K562 (cell line): ENCODE measurements at regions not wholly inside any gene's neighbourhood (a gene's known extent, or its start where the extent isn't known, plus 50 kb on each side); places are given as distances from the start of the nearest gene placed in this dataset.

ENCODE experiments used
- ATAC-seq: fragments of 200-7000 bp; cut with Tn5 transposase; 3 replicates; pipeline ENCODE4 v1.9.1; 2020; ENCODE audit warnings: moderate library complexity
- BruUV-seq: library from RNA; stranded (reverse); fragments of 400-500 nt; replicated peaks from 2 replicates; lab custom pipeline; 2021; lab: Mats Ljungman, UMichigan
- CTCF ChIA-PET: fragments of 300-600 bp; formaldehyde crosslinking; extraction: SDS; loops from one replicate; lab custom pipeline; 2021; ENCODE audit warnings: low intra/inter-chr PET ratio; lab: Yijun Ruan, JAX
- POLR2A ChIA-PET: fragments of 300-600, 350-650 bp; sonication (Branson Sonifier 250); formaldehyde crosslinking; extraction: SDS; loops from one replicate; lab custom pipeline; 2021; ENCODE audit warnings: antibody characterized with exemption, inconsistent platforms; lab: Yijun Ruan, JAX
- DNase-seq, 4 experiments: peaks; one replicate each; pipeline versions ENCODE4 v3.0.0 to v3.0.0-alpha.2; 2011 to 2018; ENCODE audit warnings: low spot score in 3 of 4, mixed read lengths in 3 of 4; ENCODE audit errors: extremely low read depth in 1 of 4
- FAIRE-seq: peaks from 2 replicates; lab custom pipeline; 2011; peaks lifted over from hg19 to GRCh38; lab: Jason Lieb, UNC
- H2AFZ ChIP-seq: 2 replicates; pipeline ENCODE4 v1.6.0; 2011; ENCODE audit warnings: low read depth, low read length, control low read depth, inconsistent platforms
- H3K27ac ChIP-seq: fragments of 200-600 bp; 3 replicates; pipeline ENCODE4 v1.8.0; 2011; ENCODE audit warnings: low read depth, mild to moderate bottlenecking, control low read depth, inconsistent platforms, low read length, moderate library complexity, mixed read lengths; ENCODE audit errors: extremely low read depth
- H3K27me3 ChIP-seq, 2 experiments: fragments of 300-600 bp in 1 of 2; 2 replicates in 1 of 2; 3 replicates in 1 of 2; pipeline versions ENCODE4 v1.6.0 to v1.8.0; 2011; ENCODE audit warnings: inconsistent platforms in 2 of 2, low read length in 2 of 2, mild to moderate bottlenecking in 1 of 2, mixed read lengths in 1 of 2, moderate library complexity in 1 of 2; ENCODE audit not compliant: control insufficient read depth in 2 of 2, insufficient read depth in 2 of 2
- H3K36me3 ChIP-seq: fragments of 300-600 bp; 3 replicates; pipeline ENCODE4 v1.8.0; 2011; ENCODE audit warnings: mild to moderate bottlenecking, low read length, inconsistent platforms; ENCODE audit not compliant: control insufficient read depth, insufficient read depth
- H3K4me1 ChIP-seq, 2 experiments: fragments of 200-600 bp in 1 of 2; replicated peaks in 1 of 2; 2 replicates in 1 of 2; 3 replicates in 1 of 2; pipeline versions ENCODE4 v1.5.1 to v1.8.0; 2011; ENCODE audit warnings: inconsistent platforms in 2 of 2, low read length in 2 of 2, mild to moderate bottlenecking in 1 of 2, mixed read lengths in 1 of 2, moderate library complexity in 1 of 2; ENCODE audit not compliant: control insufficient read depth in 2 of 2, insufficient read depth in 2 of 2
- H3K4me2 ChIP-seq: 2 replicates; pipeline ENCODE4 v1.6.1; 2011; ENCODE audit warnings: low read length, control low read depth, inconsistent platforms, mixed read lengths; ENCODE audit not compliant: insufficient read depth
- H3K4me3 ChIP-seq: fragments of 200-600 bp; sonication (generic), shearing (Covaris generic); 2 replicates; pipeline ENCODE4 v1.5.1; 2016; ENCODE audit warnings: control low read depth, inconsistent platforms
- H3K79me2 ChIP-seq: fragments of 200-600 bp; 3 replicates; pipeline ENCODE4 v1.8.0; 2011; ENCODE audit warnings: low read length, inconsistent platforms; ENCODE audit not compliant: control insufficient read depth, insufficient read depth
- H3K9ac ChIP-seq, 2 experiments: 2 replicates each; pipeline versions ENCODE4 v1.6.0 to v1.6.1; 2011; ENCODE audit warnings: low read depth in 2 of 2, low read length in 2 of 2, control low read depth in 1 of 2, inconsistent platforms in 1 of 2, mild to moderate bottlenecking in 1 of 2, mixed read lengths in 1 of 2; ENCODE audit not compliant: insufficient read depth in 1 of 2
- H3K9me1 ChIP-seq: one replicate; pipeline ENCODE4 v1.6.0; 2011; ENCODE audit warnings: inconsistent platforms, mild to moderate bottlenecking, low read length, moderate library complexity; ENCODE audit not compliant: control insufficient read depth, insufficient read depth
- H3K9me3 ChIP-seq: replicated peaks from 2 replicates; pipeline ENCODE4 v1.5.1; 2011; ENCODE audit warnings: low read depth, low read length, inconsistent platforms; ENCODE audit not compliant: control insufficient read depth, insufficient read depth
- H4K20me1 ChIP-seq: replicated peaks from 2 replicates; pipeline ENCODE4 v1.6.1; 2011; ENCODE audit warnings: low read length, inconsistent platforms, mixed read lengths; ENCODE audit not compliant: control insufficient read depth, insufficient read depth
- ARID3A ChIP-seq: IDR thresholded peaks from 2 replicates; pipeline ENCODE4 v1.6.1; 2012; ENCODE audit warnings: low read depth, low read length, improper control_type of control experiment, borderline replicate concordance
- GTF2F1 ChIP-seq: IDR thresholded peaks from 2 replicates; pipeline ENCODE4 v1.6.1; 2011; ENCODE audit warnings: low read depth, low read length, improper control_type of control experiment
- HDAC8 ChIP-seq: fragments of 450-650 bp; IDR thresholded peaks from 2 replicates; pipeline ENCODE4 v1.6.1; 2016; ENCODE audit warnings: mild to moderate bottlenecking, missing genetic modification characterization, moderate library complexity, missing compliant biosample characterization
- LCOR ChIP-seq: sonication (generic); formaldehyde crosslinking; IDR thresholded peaks from 2 replicates; pipeline ENCODE4 v1.8.0; 2022; ENCODE audit warnings: mild to moderate bottlenecking, missing genetic modification reagents
- PKNOX1 ChIP-seq: fragments of 450-650 bp; IDR thresholded peaks from 2 replicates; pipeline ENCODE4 v1.6.1; 2016
- RAD21 ChIP-seq, 2 experiments: fragments of 250-450 bp in 1 of 2; fragments of 450-650 bp in 1 of 2; sonication (Bioruptor Pico) in 1 of 2; formaldehyde crosslinking in 1 of 2; IDR thresholded peaks in 1 of 2; conservative IDR thresholded peaks in 1 of 2; 2 replicates each; pipeline versions ENCODE4 v1.4.0 to v1.8.0; 2020 to 2022; ENCODE audit warnings: mild to moderate bottlenecking in 2 of 2, moderate library complexity in 1 of 2
- RBM22 ChIP-seq: fragments of 200-400 bp; formaldehyde crosslinking; IDR thresholded peaks from 2 replicates; pipeline ENCODE4 v1.6.1; 2018; ENCODE audit warnings: low read length, low read depth; ENCODE audit not compliant: poor library complexity, severe bottlenecking
- RBM34 ChIP-seq: fragments of 200-400 bp; formaldehyde crosslinking; IDR thresholded peaks from 2 replicates; pipeline ENCODE4 v1.6.1; 2018; ENCODE audit warnings: low read length, borderline replicate concordance; ENCODE audit not compliant: insufficient read depth
- YBX1 ChIP-seq: fragments of 450-650 bp; IDR thresholded peaks from 2 replicates; pipeline ENCODE4 v1.7.1; 2016; ENCODE audit warnings: mild to moderate bottlenecking
- ZBTB8A ChIP-seq: fragments of 450-650 bp; IDR thresholded peaks from 2 replicates; pipeline ENCODE4 v1.6.1; 2018; ENCODE audit warnings: mild to moderate bottlenecking, moderate library complexity; ENCODE audit not compliant: partially characterized antibody
- ZBTB9 ChIP-seq: fragments of 450-650 bp; formaldehyde crosslinking; IDR thresholded peaks from 2 replicates; pipeline ENCODE4 v1.4.0; 2020; ENCODE audit warnings: mild to moderate bottlenecking, moderate library complexity
- ZNF134 ChIP-seq: fragments of 250-450 bp; sonication (Bioruptor Pico); conservative IDR thresholded peaks from 2 replicates; pipeline ENCODE4 v1.4.0; 2020
- ZNF668 ChIP-seq: fragments of 250-450 bp; sonication (Bioruptor Pico); IDR thresholded peaks from 2 replicates; pipeline ENCODE4 v1.8.0; 2022; ENCODE audit warnings: mild to moderate bottlenecking, inconsistent platforms
- ZNF76 ChIP-seq: fragments of 250-450 bp; sonication (Bioruptor Pico); IDR thresholded peaks from 2 replicates; pipeline ENCODE4 v1.4.0; 2020; ENCODE audit warnings: mild to moderate bottlenecking, moderate library complexity, borderline replicate concordance
- WGBS: fragments of 100-300 bp; shearing (Covaris generic); methylation state at CpG from one replicate; pipeline ENCODE4 v1.1.6; 2016; ENCODE audit warnings: low coverage, mixed read lengths; ENCODE audit not compliant: insufficient coverage; ENCODE audit errors: missing lambda C conversion rate; 5-methylcytosine and 5-hydroxymethylcytosine counted together
- in situ Hi-C: fragments of 300-500 bp; cut with MboI; formaldehyde crosslinking; loops from 4 replicates; pipeline ENCODE4 v1.15.0; 2018; ENCODE audit warnings: inconsistent platforms, mixed read lengths
- intact Hi-C: fragments of 100-400 bp; cut with micrococcal nuclease; formaldehyde crosslinking; loops from 2 replicates; pipeline ENCODE4 v1.14.2; 2022

- intact Hi-C loops (loop anchor here (5.0 kb wide), 1 partner anchor 166 kb away; no protein-coding TSS in a partner anchor), in situ Hi-C loops (no loop called here)
- CTCF ChIA-PET = interaction anchor here (0.6 kb wide), 1 partner anchor 730 kb away, joined by 4 read pairs; no protein-coding TSS in a partner anchor
- POLR2A ChIA-PET = no interaction called here
- FAIRE-seq = no peak
- Histone ChIP-seq H3K4me1 (no peaks in the 10 kb centered on the region), H3K9ac (no peak overlapping the region), H3K36me3 (no peaks in the 10 kb centered on the region), H3K79me2 (no peaks in the 10 kb centered on the region), H3K27me3 (no peaks in the 10 kb centered on the region), H3K27ac (no peak overlapping the region), H4K20me1 (peaks cover 3% of the 10 kb centered on the region; the same call in 1 of the 2 replicates), H3K9me1 (no peaks in the 10 kb centered on the region), H3K4me3 (no peak overlapping the region), H2AFZ (no peak overlapping the region), H3K9me3 (no peaks in the 10 kb centered on the region), H3K4me2 (no peak overlapping the region)
- ATAC-seq = no peak
- no TSS peak for BruUV-seq
- DNase-seq = no peak
- 2% methylated on average over 5 of the region's 5 CpGs for WGBS
- no peak for TF ChIP-seq YBX1
- no peak for TF ChIP-seq GTF2F1
- TF ChIP-seq ZNF76 (CRISPR knock-in tag) = no peak
- no peak for TF ChIP-seq LCOR (CRISPR knock-in tag)
- no peak for TF ChIP-seq ZNF134 (CRISPR knock-in tag)
- TF ChIP-seq RAD21 (CRISPR knock-in tag; conservative IDR thresholded peaks at IDR 0.05 in 1 of 2, IDR thresholded peaks at IDR 0.05 in 1 of 2) = no peak
- no peak for TF ChIP-seq PKNOX1
- TF ChIP-seq ARID3A = no peak
- no peak for TF ChIP-seq HDAC8
- no peak for TF ChIP-seq ZBTB8A
- TF ChIP-seq RBM34 = no peak
- no peak for TF ChIP-seq ZNF668 (CRISPR knock-in tag)
- no peak for TF ChIP-seq ZBTB9
- no peak for TF ChIP-seq RBM22
Measured at GRCh38 chr16:73198481-73198880, 150.6 kb upstream of the ZFHX3 start.
